MCF 10A (cell line): ENCODE measurements at regions not wholly inside any gene's neighbourhood (a gene's known extent, or its start where the extent isn't known, plus 50 kb on each side); places are given as distances from the start of the nearest gene placed in this dataset.

ENCODE experiments used
- BruUV-seq: library from RNA; stranded (reverse); fragments of 400-500 nt; replicated peaks from 2 replicates; lab custom pipeline; 2021; lab: Mats Ljungman, UMichigan
- CTCF ChIA-PET: fragments of 300-600 bp; sonication (Branson Sonifier 250); formaldehyde crosslinking; extraction: SDS; loops from one replicate; lab custom pipeline; 2021; ENCODE audit warnings: antibody characterized with exemption, inconsistent platforms; lab: Yijun Ruan, JAX
- POLR2A ChIA-PET: fragments of 300-600, 350-650 bp; sonication (Branson Sonifier 250); formaldehyde crosslinking; extraction: SDS; loops from one replicate; lab custom pipeline; 2020; ENCODE audit warnings: antibody characterized with exemption, inconsistent platforms; lab: Yijun Ruan, JAX
- DNase-seq: peaks from one replicate; pipeline ENCODE4 v3.0.0-alpha.2; 2018; ENCODE audit not compliant: unreplicated experiment
- H3K27ac Mint-ChIP-seq: one replicate; pipeline ENCODE4 v1.8.0; 2022; ENCODE audit warnings: mild to moderate bottlenecking, low read depth, mixed read lengths; ENCODE audit not compliant: unreplicated experiment
- H3K27me3 Mint-ChIP-seq: one replicate; pipeline ENCODE4 v1.8.0; 2022; ENCODE audit warnings: mixed read lengths; ENCODE audit not compliant: insufficient read depth, unreplicated experiment
- H3K36me3 Mint-ChIP-seq: one replicate; pipeline ENCODE4 v1.8.0; 2022; ENCODE audit warnings: mild to moderate bottlenecking, moderate library complexity, mixed read lengths; ENCODE audit not compliant: insufficient read depth, unreplicated experiment
- H3K4me1 Mint-ChIP-seq: one replicate; pipeline ENCODE4 v1.8.0; 2022; ENCODE audit warnings: mixed read lengths; ENCODE audit not compliant: insufficient read depth, unreplicated experiment
- H3K4me3 Mint-ChIP-seq: one replicate; pipeline ENCODE4 v1.8.0; 2022; ENCODE audit warnings: mild to moderate bottlenecking, moderate library complexity, mixed read lengths; ENCODE audit not compliant: unreplicated experiment
- H3K9me3 Mint-ChIP-seq: one replicate; pipeline ENCODE4 v1.8.0; 2022; ENCODE audit warnings: mixed read lengths; ENCODE audit not compliant: unreplicated experiment
- CTCF ChIP-seq: fragments of 200-600 bp; IDR thresholded peaks from one replicate; pipeline ENCODE4 v1.8.0; 2022; ENCODE audit warnings: antibody characterized with exemption, mild to moderate bottlenecking; ENCODE audit not compliant: unreplicated experiment
- intact Hi-C: fragments of 100-400 bp; cut with micrococcal nuclease; formaldehyde crosslinking; loops from 2 replicates; pipeline ENCODE4 v1.14.1; 2022

- no peaks in the 10 kb centered on the region for H3K36me3 Mint-ChIP-seq
- intact Hi-C loops: no loop called here
- DNase-seq: no peak
- BruUV-seq: no TSS peak
- H3K27me3 Mint-ChIP-seq: no peaks in the 10 kb centered on the region
- no peak overlapping the region for H3K4me3 Mint-ChIP-seq
- CTCF ChIA-PET: interaction anchor here (0.6 kb wide), 1 partner anchor 22 kb away, joined by 5 read pairs; no protein-coding TSS in a partner anchor
- POLR2A ChIA-PET: no interaction called here
- H3K4me1 Mint-ChIP-seq: no peaks in the 10 kb centered on the region
- TF ChIP-seq CTCF: no peak
- H3K27ac Mint-ChIP-seq: no peak overlapping the region
- no peaks in the 10 kb centered on the region for H3K9me3 Mint-ChIP-seq
Measured at GRCh38 chr4:167359711-167360110, 125.4 kb upstream of the SPOCK3 start.

- Mint-ChIP-seq H3K27me3 (no peaks in the 10 kb centered on the region), H3K36me3 (no peaks in the 10 kb centered on the region), H3K27ac (no peak overlapping the region), H3K9me3 (no peaks in the 10 kb centered on the region), H3K4me1 (no peaks in the 10 kb centered on the region), H3K4me3 (no peak overlapping the region)
- ChIA-PET POLR2A (no interaction called here), CTCF (no interaction called here)
- no peak for TF ChIP-seq CTCF
- no peak for DNase-seq
- no TSS peak for BruUV-seq
- intact Hi-C loops: no loop called here
Measured at GRCh38 chr4:167379076-167379835, 145.0 kb upstream of the SPOCK3 start.

- Mint-ChIP-seq H3K27ac (no peak overlapping the region), H3K4me1 (no peaks in the 10 kb centered on the region), H3K36me3 (no peaks in the 10 kb centered on the region), H3K27me3 (no peaks in the 10 kb centered on the region), H3K4me3 (no peak overlapping the region), H3K9me3 (no peaks in the 10 kb centered on the region)
- ChIA-PET CTCF (interaction anchor here (0.5 kb wide), 1 partner anchor 219 kb away, joined by 4 read pairs; no protein-coding TSS in a partner anchor), POLR2A (no interaction called here)
- BruUV-seq: no TSS peak
- no peak for DNase-seq
- no peak for TF ChIP-seq CTCF
- intact Hi-C loops: no loop called here
Measured at GRCh38 chr4:167380964-167381363, 146.7 kb upstream of the SPOCK3 start.

- H3K36me3 Mint-ChIP-seq: no peaks in the 10 kb centered on the region
- intact Hi-C loops: no loop called here
- BruUV-seq: no TSS peak
- ChIA-PET POLR2A (no interaction called here), CTCF (interaction anchor here (0.6 kb wide), 1 partner anchor 170 kb away, joined by 3 read pairs; no protein-coding TSS in a partner anchor)
- H3K27me3 Mint-ChIP-seq: no peaks in the 10 kb centered on the region
- H3K9me3 Mint-ChIP-seq: peaks cover 7% of the 10 kb centered on the region
- H3K4me1 Mint-ChIP-seq: no peaks in the 10 kb centered on the region
- no peak for TF ChIP-seq CTCF
- no peak for DNase-seq
- H3K27ac Mint-ChIP-seq: no peak overlapping the region
- no peak overlapping the region for H3K4me3 Mint-ChIP-seq
Measured at GRCh38 chr4:167383291-167383690, 149.0 kb upstream of the SPOCK3 start.
